Activated naive CD4-positive, alpha-beta T cell treated with anti-CD3 and anti-CD28 coated beads for 36 hours (primary cell): ENCODE measurements at regions not wholly inside any gene's neighbourhood (a gene's known extent, or its start where the extent isn't known, plus 50 kb on each side); places are given as distances from the start of the nearest gene placed in this dataset.

Experiments
- CTCF ChIA-PET: fragments of 350-600 bp; sonication (Branson Sonifier 250); formaldehyde crosslinking; loops from one replicate; lab custom pipeline; 2021; ENCODE audit warnings: antibody characterized with exemption; lab: Charles Lee
- DNase-seq: peaks from one replicate; pipeline ENCODE4 v3.0.0-alpha.2; 2020
- H3K27ac Mint-ChIP-seq: one replicate; pipeline ENCODE4 v1.8.0; 2021; ENCODE audit warnings: mild to moderate bottlenecking, mixed read lengths
- H3K27me3 Mint-ChIP-seq: one replicate; pipeline ENCODE4 v1.8.0; 2021; ENCODE audit warnings: low read depth, mixed read lengths
- H3K36me3 Mint-ChIP-seq: one replicate; pipeline ENCODE4 v1.8.0; 2021; ENCODE audit warnings: low read depth, mixed read lengths
- H3K4me1 Mint-ChIP-seq: one replicate; pipeline ENCODE4 v1.8.0; 2021; ENCODE audit warnings: low read depth, mixed read lengths
- H3K4me3 Mint-ChIP-seq: one replicate; pipeline ENCODE4 v1.8.0; 2021; ENCODE audit warnings: mild to moderate bottlenecking, moderate library complexity, mixed read lengths
- H3K9me3 Mint-ChIP-seq: one replicate; pipeline ENCODE4 v1.8.0; 2021; ENCODE audit warnings: mixed read lengths
- intact Hi-C: fragments of 100-400 bp; cut with micrococcal nuclease; formaldehyde crosslinking; loops from one replicate; pipeline ENCODE4 v1.15.1; 2023

DNA sequence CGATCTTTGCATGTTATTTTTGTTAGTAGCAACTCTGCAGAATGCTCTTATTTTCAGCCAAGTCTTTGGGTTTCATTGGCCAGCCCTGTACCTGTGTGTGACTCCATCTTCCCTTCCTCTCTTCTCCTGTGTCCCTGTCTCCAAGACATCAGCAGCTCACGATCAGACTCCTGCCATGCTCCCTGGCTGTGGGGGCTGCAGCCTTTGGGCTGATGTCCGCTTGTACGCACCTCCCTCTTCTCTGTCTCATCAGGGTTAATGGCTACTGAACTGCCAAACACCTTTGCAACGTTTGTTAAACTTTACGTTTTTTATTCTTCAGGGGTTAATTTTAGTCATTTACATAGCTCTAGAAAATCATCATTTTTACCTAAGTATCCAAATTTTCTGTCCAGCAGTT is 103.5 kb upstream of the RET start:
- intact Hi-C loops, result no loop called here
- Mint-ChIP-seq H3K9me3 (no peaks in the 10 kb centered on the region), H3K4me1 (no peaks in the 10 kb centered on the region), H3K27me3 (no peaks in the 10 kb centered on the region), H3K4me3 (no peak overlapping the region), H3K36me3 (no peaks in the 10 kb centered on the region), H3K27ac (no peak overlapping the region)
- DNase-seq, result no peak
- CTCF ChIA-PET, result no interaction called here

DNA sequence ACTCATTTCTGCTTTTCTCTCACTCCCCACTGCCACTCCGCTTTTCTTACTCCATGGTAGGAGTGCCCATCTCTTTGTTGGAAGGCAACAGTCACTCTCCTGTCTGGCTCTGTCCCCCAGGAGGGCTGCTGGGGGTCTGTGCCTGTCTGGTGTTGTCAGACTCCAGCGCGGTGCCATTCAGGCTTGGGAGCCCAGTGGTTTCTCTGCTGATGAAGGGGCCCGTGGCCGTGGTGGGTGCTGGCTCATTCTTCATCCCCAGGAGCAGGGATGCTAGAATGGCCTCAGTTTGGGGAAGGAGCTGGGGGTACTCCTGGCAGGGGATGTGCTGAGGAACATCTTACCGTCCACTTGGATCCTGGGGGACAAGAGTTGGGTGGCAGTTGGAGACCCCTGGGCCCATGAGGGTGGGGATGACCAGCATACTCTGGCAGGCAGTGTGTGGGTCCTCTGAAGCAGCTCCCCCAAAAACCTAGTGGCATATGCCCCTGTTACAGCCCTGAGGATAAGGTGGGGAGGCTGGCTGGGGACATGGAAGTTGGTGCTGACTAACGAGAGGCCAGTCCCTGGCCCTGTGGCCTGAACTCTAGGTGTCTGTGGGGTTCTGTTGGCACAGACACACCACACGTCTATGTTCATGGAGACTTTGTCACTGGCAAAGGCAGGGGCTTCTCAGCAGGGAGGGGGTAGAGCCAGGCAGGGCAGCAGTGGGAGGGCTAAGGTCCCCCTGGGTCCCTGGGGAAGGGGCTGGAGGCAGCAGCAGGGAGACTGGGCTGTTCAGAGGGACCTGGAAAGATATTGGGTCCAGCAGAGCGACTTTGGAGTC is 102.8 kb upstream of the RET start:
- Mint-ChIP-seq H3K36me3 (no peaks in the 10 kb centered on the region), H3K27ac (no peak overlapping the region), H3K9me3 (no peaks in the 10 kb centered on the region), H3K27me3 (no peaks in the 10 kb centered on the region), H3K4me3 (no peak overlapping the region), H3K4me1 (no peaks in the 10 kb centered on the region)
- intact Hi-C loops, result no loop called here
- CTCF ChIA-PET, result no interaction called here
- DNase-seq, result no peak

DNA sequence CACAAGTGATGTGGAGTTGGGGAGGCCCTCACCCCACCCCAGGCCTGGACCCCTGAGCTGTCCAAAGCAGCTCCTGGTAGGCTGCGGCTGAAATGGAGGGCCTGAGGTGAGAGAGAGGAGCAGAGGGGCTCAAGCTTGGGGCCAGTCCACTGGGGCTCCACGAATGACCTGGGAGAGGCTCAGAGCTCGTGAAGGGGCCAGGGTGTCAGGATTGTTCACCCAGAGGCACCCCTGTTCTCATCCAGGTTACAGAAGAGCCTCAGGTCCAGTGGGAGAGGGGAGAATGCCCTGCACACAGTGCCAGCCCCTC is 102.2 kb upstream of the RET start:
- H3K4me3 Mint-ChIP-seq, result no peak overlapping the region
- no peak for DNase-seq
- H3K36me3 Mint-ChIP-seq, result no peaks in the 10 kb centered on the region
- H3K27ac Mint-ChIP-seq, result no peak overlapping the region
- H3K27me3 Mint-ChIP-seq, result no peaks in the 10 kb centered on the region
- intact Hi-C loops, result no loop called here
- CTCF ChIA-PET, result no interaction called here
- no peaks in the 10 kb centered on the region for H3K9me3 Mint-ChIP-seq
- H3K4me1 Mint-ChIP-seq, result no peaks in the 10 kb centered on the region

DNA sequence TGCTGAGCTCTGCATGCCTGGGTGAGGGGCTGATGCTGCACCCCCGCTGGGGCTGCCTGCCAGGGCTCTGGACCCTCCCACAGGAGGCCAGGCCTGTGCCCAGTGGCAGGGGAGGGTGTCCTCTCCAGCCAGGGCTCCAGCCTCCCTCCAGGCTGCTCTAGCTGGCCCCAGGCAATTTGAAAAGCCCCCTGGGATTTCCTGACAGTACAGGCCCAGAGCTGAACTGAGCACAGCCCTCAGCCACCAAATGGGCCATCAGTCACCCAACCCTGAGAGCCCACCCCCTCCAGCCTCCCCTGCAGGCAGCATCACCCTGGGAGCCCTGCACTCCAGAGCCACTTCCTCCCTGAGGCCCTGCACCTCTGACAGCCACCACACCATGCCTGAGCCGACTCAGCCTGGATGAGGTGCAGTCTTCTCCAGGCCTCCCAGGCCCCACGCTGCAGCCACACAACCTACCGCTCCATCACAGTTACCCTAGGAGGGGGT is 101.8 kb upstream of the RET start:
- Mint-ChIP-seq H3K4me3 (no peak overlapping the region), H3K36me3 (no peaks in the 10 kb centered on the region), H3K4me1 (no peaks in the 10 kb centered on the region), H3K27ac (no peak overlapping the region), H3K9me3 (no peaks in the 10 kb centered on the region), H3K27me3 (no peaks in the 10 kb centered on the region)
- intact Hi-C loops, result no loop called here
- CTCF ChIA-PET, result no interaction called here
- no peak for DNase-seq

DNA sequence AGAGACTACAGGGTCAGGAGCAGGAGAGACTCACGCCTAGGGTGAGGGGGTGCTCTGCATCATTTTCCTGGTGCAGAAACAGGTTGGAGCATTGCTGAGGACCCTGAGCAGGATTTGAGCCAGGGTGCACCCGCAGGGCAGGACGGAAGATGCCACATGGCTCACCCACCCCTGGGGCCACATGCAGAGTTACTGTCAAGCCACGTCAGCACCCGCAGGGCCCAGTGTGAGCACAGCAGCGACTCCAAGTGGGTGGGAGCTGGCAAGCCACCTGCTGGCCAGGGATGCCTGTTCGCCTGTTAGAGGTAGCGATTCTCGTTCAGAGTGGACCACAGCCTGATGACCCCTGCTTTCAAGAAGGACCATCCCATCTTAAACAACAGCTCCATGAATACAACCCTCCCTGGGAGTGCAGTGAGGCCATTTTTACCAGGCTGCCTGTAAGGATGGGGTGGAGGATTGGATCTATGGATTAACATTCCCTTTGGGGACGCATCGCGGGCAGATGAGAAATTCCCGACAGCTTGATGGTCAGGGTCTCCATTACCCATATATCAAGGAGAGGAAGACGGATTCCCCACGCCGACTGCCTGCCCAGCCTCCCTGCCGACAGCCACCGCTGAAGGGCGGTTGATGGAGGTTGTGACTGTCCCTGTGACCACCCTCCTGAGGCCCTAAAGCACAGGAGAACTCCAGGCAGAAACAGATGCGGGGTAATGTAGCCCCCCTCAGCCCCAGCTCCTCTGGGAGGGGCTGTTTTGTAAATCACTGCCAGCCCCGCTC is 101.1 kb upstream of the RET start:
- Mint-ChIP-seq H3K27ac (no peak overlapping the region), H3K4me1 (no peaks in the 10 kb centered on the region), H3K27me3 (no peaks in the 10 kb centered on the region), H3K36me3 (no peaks in the 10 kb centered on the region), H3K4me3 (no peak overlapping the region), H3K9me3 (no peaks in the 10 kb centered on the region)
- intact Hi-C loops, result no loop called here
- no peak for DNase-seq
- CTCF ChIA-PET, result no interaction called here

DNA sequence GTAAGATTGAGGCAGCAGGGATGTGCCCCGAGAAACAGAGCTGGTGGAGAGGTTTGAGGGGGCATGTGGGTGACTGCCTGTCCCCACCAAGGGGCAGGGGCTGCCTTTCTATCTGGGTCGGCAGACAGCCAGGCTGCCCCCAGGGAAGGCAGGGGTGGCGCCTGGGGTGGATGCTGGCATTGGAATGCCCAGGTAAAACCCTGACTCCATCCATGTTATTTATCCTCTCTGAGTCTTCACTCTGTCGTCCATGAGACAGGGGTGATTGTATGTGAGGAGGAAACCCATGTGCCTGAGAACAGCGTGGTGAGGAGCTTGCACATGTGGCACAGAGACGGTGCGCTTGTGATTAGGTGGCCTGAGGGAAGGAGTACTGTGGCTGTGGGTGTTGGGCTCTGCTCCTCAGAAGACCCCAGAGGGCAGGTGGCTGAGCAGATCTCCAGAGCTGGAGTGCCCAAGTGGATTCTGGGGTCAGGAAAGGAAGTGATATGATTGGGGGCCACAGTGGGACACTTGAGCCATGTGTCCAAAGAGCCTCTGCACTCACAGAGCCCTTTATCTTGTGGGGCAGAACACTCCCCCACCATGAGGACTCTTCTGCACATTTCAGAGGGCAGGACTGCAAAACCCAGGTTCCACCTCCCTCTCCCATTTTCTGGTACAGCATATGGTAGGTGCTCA is 100.4 kb upstream of the RET start:
- no peak for DNase-seq
- Mint-ChIP-seq H3K27ac (no peak overlapping the region), H3K9me3 (no peaks in the 10 kb centered on the region), H3K4me3 (no peak overlapping the region), H3K4me1 (no peaks in the 10 kb centered on the region), H3K36me3 (no peaks in the 10 kb centered on the region), H3K27me3 (no peaks in the 10 kb centered on the region)
- intact Hi-C loops, result no loop called here
- CTCF ChIA-PET, result no interaction called here

DNA sequence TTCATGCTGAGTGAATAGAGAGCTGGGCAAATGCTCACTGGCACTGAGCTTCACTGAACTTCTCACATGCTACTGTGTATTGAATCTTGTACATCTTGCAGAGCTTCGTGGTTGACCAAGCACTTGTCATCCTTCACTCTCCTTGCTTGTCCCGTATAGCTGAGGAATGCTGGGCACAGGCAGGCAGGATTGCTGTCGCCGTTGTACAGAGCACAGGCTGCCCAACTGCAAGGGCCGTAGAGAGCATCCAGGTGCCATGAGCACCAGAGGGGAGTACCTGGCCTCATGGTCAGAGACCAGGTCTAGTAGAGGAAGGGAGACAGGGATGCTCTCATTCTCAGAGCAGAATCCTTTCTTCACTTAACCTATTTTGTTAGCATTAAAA is 99.8 kb upstream of the RET start:
- CTCF ChIA-PET, result no interaction called here
- H3K9me3 Mint-ChIP-seq, result no peaks in the 10 kb centered on the region
- DNase-seq, result no peak
- no peak overlapping the region for H3K4me3 Mint-ChIP-seq
- H3K27me3 Mint-ChIP-seq, result no peaks in the 10 kb centered on the region
- H3K4me1 Mint-ChIP-seq, result no peaks in the 10 kb centered on the region
- intact Hi-C loops, result no loop called here
- no peak overlapping the region for H3K27ac Mint-ChIP-seq
- no peaks in the 10 kb centered on the region for H3K36me3 Mint-ChIP-seq

DNA sequence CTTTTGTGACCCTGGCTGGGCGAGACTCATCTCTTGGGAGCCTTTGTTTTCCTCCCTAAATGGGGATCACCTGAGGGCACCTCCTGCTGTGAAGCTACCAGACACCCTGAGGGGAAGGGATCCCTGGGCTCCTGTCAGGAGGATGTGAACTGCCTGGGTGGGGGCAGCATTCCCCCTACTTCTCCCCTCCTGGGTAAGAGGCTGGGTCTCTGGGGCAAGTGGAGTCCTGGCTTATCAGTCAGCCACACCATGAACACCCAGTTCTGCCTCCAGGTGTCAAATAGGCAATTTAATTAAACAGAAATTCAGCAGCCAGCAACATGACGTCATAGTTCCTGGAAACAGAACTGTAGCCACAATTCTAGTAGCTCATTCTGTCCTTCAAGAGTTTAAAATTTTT is 97.7 kb upstream of the RET start:
- no peaks in the 10 kb centered on the region for H3K27me3 Mint-ChIP-seq
- no peak for DNase-seq

DNA sequence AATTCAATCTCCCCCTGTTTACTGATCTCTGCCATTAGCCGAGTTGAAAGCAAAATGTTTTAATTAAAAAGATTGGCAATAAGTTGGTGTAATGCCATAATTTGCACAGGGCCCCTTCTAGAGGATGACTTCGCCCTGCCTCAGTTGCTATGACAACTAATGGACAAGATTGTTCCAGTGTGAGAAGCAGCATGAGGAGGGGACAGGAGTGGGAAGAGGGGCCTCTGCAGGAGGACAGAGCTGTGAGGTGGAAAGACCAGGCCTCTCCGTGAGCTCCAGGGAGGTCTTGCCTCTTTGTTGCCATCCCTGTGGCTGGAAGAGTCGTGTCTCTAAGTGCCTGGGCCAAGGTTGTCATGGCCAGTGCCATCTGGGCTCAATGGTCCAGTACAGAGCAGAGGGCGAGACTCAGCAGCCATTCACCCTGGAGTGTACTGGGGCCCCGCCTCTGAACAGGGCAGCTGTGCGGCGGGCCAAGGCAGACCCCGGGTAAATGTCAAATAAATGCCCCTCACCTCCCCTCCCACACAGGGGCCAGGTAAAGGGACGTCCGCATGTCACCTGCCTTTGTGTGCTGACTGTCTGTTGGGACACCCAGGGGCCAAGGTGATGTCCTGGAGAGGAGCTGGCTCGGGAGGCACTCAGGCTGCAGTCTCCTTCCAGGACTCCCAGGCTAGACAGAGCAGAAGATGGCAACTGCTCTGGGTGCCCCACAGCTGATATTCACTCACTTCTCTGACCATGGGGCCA is 97.0 kb upstream of the RET start:
- no peaks in the 10 kb centered on the region for H3K36me3 Mint-ChIP-seq
- no peak for DNase-seq
- H3K27me3 Mint-ChIP-seq, result no peaks in the 10 kb centered on the region
- H3K4me3 Mint-ChIP-seq, result no peak overlapping the region
- CTCF ChIA-PET, result no interaction called here
- intact Hi-C loops, result no loop called here
- H3K27ac Mint-ChIP-seq, result no peak overlapping the region
- H3K4me1 Mint-ChIP-seq, result no peaks in the 10 kb centered on the region
- no peaks in the 10 kb centered on the region for H3K9me3 Mint-ChIP-seq

More for the DNA sequence above, 97.7 kb upstream of the RET start:
- H3K36me3 Mint-ChIP-seq, result no peaks in the 10 kb centered on the region
- no peaks in the 10 kb centered on the region for H3K9me3 Mint-ChIP-seq
- no peak overlapping the region for H3K27ac Mint-ChIP-seq
- intact Hi-C loops, result no loop called here
- no peaks in the 10 kb centered on the region for H3K4me1 Mint-ChIP-seq
- CTCF ChIA-PET, result no interaction called here
- H3K4me3 Mint-ChIP-seq, result no peak overlapping the region

DNA sequence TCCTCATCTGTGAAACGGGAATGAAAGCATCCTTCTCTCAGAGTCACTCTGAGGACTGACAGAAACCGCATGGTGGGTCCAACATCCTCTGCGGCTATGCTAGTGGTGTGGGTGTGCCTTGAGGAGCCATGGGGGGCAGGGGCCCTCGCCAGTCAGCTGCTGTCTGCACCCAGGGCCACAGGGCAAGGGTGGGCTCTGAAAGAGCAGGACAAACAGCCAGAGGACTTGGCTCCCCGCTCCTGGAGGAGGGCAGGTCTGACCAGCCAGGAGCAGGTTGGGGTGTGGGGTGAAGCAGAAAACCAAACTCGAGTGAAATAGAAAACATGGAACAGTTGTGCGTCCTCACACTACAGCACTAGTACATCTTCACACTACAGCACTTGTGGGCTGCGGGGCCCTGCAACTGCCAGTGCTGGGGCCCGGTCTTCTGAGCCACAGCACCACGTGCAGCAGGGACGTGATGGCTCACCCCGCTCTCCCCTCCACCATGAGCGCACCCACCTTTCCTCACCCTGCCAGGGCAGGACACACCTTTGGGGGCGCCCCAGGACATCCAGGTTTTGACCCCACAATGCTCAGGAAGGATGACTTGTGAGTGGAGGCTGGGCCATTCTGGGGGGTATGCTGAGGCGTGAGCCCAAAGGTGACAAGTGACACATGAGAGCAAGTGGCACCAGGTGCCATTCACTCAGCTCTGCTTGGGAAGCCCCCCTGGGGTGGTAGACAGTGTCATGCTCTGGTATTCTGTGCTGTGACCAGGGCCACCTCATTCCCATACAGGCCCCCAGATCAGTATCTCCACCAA is 96.1 kb upstream of the RET start:
- DNase-seq, result no peak
- no peaks in the 10 kb centered on the region for H3K4me1 Mint-ChIP-seq
- no peaks in the 10 kb centered on the region for H3K9me3 Mint-ChIP-seq
- no peaks in the 10 kb centered on the region for H3K36me3 Mint-ChIP-seq
- intact Hi-C loops, result no loop called here
- no peaks in the 10 kb centered on the region for H3K27me3 Mint-ChIP-seq
- H3K27ac Mint-ChIP-seq, result no peak overlapping the region
- H3K4me3 Mint-ChIP-seq, result no peak overlapping the region
- CTCF ChIA-PET, result no interaction called here

DNA sequence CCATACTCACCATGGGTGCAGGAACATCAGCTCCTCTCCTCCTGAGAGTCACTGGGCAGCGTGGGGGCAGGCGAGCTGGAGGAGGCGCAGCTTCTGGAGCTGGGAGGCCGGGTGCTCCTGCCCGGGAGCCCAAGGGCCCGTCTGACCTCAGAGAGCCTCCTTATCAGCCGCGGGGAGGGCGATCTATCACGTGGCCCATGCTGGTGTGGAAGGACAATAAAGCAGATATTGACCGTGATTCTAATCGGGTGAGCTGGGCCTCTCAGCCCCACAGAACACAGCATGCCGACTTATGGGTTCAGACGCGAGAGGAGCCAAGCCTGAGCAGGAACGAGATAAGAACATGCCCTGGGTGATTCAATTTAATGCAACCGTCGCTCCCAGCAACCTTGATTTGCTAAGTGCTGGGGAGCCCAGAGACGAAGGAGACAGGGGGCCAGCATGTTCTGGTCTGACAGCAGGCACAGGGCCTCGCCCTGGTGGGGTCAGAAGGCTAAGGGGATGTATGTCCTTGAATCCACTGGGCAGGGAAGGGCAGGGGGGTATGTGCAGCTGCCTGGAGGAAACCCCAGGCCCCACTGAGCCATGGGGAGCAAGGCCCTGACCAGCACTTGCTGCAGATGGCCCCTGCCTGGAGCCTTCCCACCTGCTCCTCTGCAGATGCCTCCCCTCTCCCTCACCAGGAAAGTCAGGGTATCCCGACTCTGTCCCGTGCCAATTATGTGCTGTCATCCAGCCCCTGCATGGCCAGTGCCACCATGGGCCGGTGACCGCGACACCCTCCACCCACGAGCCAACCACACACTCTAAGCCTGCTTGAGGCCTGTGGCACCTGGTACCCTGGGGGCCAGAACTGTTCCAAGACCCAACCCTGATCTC is 95.3 kb upstream of the RET start:
- Mint-ChIP-seq H3K27me3 (no peaks in the 10 kb centered on the region), H3K27ac (no peak overlapping the region), H3K36me3 (no peaks in the 10 kb centered on the region), H3K4me3 (no peak overlapping the region), H3K4me1 (no peaks in the 10 kb centered on the region), H3K9me3 (no peaks in the 10 kb centered on the region)
- no peak for DNase-seq
- intact Hi-C loops, result no loop called here
- CTCF ChIA-PET, result no interaction called here
